Activated naive CD4-positive, alpha-beta T cell treated with Interleukin-2 at 50 U/mL for 16 hours (primary cell): ENCODE measurements at regions not wholly inside any gene's neighbourhood (a gene's known extent, or its start where the extent isn't known, plus 50 kb on each side); places are given as distances from the start of the nearest gene placed in this dataset.
"Not testable (repeated sequence)": the region's sequence is repeated elsewhere in the genome, so short reads cannot be mapped to it uniquely, and the experiment has no call there.

Source experiments
- DNase-seq: peaks from one replicate; pipeline ENCODE4 v3.0.0-alpha.2; 2020

DNA sequence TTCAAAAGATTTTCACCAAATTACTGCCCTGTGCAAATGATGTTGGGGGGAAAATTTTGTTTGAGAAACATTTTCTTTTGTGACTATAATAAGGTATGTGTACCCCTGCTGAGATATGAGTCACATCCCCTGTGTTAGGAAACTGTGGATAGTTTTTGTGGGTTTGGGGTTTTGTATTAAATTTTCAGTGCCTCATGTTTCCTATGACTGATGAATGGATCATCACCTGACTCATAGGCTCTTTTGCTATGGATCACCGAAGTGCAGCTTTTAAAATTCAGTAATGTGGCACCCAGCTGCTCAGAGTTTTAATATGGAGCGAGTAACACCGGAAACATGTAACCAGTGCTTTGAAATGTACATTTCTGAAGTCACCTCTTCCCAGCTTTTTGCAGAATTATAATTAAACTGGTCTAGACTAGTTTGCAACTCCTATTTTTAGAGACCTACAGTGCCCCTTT lies 167.4 kb upstream of the HMGA2 start:
- no peak for DNase-seq

DNA sequence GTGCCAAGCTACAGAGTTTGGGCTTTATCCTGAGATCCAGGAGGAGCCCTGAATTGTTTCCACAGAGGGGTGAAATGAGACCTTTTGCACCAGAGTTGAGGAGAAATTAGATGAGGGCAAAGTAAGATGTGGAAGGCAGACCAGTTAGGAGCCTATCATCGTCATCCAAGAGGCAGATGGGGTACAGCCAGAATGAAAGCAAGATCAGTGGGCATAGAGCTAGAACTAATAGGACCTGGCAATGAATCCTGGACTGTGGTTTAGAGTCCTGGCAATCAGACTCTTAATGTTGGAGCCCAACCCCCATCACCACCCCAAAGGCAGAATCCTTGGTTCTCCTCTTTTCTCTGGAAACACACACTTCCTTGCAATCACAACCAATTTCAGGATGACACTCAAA lies 166.6 kb upstream of the HMGA2 start:
- DNase-seq: no peak

DNA sequence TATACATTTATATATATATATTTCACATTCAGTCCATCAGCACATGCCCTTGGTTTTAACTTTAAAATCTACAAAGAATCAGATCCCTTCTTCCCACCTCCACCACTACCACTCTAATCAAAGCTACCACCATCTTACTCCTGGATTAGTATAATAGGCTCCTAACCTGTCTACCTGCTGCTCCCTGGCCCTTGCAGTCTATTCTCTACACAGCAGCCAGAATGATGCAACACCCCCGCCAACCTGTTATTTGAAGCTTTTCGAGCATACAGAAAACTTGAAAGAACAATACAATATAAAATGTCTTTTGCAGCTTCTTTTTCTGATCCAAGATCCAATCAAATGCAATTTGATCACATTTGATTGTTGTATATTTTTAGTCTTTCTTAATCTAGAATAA lies 165.9 kb upstream of the HMGA2 start:
- DNase-seq: no peak

DNA sequence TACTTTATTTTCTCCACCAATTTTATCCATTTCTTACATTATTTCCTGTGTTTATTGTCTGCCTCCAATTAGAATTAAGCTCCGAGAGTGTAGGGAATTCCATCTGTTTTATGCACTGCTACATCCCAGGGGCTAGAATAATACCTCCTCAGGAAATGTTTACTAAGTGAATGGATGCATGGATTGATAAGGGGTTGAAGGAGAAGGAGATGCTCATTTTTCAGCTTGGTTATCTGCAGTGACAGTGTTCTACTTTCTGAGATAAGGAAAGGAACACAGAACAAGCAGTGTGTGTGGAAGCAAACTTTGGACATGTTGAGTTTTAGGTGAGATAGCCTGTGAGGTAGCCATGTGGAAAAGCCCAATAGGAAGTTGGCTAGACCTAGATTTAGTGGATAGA lies 164.6 kb upstream of the HMGA2 start:
- DNase-seq: no peak

DNA sequence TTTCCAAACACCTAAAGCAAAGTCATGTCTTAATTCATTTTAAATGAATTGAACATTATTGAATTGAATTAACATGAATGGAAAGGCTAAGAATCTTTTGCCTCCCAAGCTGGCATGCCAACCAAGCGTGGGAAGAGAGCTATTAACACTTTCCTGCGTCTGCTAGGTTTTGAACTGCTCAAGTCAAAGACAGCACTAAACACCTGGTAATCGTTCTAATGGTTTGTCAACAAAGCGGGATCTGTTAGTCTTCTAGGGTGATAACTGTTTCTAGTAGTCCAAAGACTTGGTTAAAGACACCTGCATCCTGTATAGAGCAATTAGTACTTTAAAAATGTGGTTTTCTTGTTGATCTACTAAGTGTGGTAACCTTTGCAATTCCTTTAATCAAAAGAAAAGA lies 164.2 kb upstream of the HMGA2 start:
- no peak for DNase-seq

GRCh38 chr12:65660836-65661235 lies 163.4 kb upstream of the HMGA2 start:
- DNase-seq: no peak

GRCh38 chr12:65662590-65662989 lies 161.7 kb upstream of the HMGA2 start:
- DNase-seq: no peak

DNA sequence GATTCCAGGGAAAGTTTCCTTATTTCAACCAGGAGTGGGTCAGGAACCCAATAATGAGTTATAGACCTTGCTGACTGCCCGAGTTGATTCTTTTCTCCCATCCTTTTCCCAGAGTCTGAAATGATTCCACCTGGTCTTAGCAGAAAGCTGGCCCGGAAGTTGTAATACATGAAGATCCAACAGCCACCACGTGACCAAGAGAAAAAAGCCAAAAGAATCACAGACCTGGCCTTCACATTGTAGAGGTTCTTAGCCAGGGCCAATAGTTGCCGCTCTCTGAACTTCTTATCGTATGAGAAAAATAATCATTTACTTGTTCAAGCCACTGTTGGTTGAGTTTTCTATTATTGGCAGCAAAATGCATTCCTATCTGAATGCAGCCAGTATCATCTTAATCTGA lies 161.2 kb upstream of the HMGA2 start:
- no peak for DNase-seq

GRCh38 chr12:65663648-65664047 lies 160.6 kb upstream of the HMGA2 start:
- no peak for DNase-seq

DNA sequence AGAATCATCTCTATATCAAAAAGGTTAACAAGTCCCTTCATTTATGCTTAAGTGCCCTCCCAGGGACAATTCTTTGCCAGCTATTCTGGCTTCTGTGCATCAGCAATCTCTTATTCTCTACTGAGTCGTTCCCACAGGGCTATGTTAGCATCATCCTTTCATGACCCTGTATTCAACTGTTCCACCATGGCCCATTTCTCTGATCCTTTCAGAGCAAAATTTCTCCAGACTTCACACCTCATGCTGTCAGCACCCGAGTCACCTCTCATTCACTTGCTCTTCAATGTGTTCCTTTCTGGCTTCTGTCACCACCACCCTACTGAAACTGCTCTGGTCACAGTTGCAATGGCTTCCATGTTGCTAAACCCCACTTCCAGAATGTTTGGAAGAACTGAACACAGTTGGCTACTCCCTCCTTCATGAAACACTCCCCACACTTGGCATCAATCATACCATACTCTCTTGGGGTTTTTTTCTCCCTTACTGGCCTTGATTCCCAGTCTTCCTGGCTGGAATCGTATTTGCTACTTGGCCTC lies 159.5 kb upstream of the HMGA2 start:
- DNase-seq: no peak

- no peak for DNase-seq
These were observed 158.5 kb upstream of the HMGA2 start for GRCh38 chr12:65665817-65666216.

GRCh38 chr12:65666876-65667275 lies 157.4 kb upstream of the HMGA2 start:
- no peak for DNase-seq

GRCh38 chr12:65667932-65668331 lies 156.4 kb upstream of the HMGA2 start:
- no peak for DNase-seq

GRCh38 chr12:65668981-65669695 lies 155.1 kb upstream of the HMGA2 start:
- no peak for DNase-seq

DNA sequence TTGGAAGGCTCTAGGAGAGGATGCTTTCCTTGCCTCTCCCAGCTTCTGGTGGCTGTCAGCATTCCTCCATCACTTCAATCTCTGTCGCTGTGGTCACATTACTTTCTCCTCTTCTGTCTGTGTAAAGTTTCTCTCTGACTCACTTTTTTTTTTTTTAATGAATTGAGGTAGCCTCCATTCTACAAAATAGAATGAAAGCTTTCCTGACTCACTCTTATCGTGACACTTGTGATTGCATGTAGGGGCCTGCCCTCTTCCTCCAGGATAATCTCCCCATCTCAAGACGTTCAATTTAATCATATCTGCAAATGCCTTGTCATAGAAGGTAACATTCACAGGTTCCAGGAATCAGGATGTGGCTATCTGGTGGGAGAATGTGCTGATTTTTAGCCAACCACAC lies 153.5 kb upstream of the HMGA2 start:
- no peak for DNase-seq

GRCh38 chr12:65672441-65672840 lies 151.8 kb upstream of the HMGA2 start:
- DNase-seq: no peak

DNA sequence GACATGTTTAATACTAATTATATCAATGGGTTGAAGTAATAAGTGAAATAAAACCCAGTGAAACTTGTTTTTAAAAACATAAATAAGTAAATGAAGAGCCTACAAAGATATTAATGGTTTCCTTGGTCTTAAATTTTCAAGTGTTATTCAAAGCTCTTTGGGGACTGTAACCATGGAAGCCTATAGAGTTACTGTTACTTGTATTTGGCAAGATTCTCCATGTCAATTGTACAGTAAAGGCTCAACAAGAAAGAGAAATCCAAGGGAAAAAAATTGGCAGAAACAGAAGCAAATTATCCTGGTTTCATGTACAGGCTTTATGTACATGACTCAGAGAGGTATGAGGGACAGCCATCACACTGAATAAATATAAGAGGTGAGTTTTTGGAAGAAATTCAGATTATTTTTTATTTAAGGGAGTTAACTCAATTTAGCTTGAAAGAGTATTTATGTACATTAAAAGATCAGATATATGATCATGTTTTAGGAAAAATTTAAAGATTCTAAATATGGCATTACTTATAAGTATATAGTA lies 151.1 kb upstream of the HMGA2 start:
- DNase-seq: no peak

GRCh38 chr12:65673732-65674131 lies 150.6 kb upstream of the HMGA2 start:
- DNase-seq: no peak

- no peak for DNase-seq
These were observed 149.1 kb upstream of the HMGA2 start for GRCh38 chr12:65675141-65675621.

DNA sequence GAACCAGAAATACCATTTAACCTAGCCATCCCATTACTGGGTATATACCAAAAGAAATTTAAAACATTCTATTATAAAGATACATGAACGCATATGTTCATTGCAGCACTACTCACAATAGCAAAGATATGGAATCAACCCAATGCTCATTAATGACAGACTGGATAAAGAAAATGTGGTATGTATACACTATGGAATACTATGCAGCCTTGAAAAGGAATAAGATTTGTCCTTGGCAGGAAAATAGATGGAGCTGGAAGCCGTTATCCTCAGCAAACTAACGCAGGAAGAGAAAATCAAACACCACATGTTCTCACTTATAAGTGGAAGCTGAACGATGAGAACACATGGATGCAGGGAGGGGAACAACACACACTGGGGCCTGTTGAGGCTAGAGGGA lies 146.1 kb upstream of the HMGA2 start:
- DNase-seq: not testable (repeated sequence)

DNA sequence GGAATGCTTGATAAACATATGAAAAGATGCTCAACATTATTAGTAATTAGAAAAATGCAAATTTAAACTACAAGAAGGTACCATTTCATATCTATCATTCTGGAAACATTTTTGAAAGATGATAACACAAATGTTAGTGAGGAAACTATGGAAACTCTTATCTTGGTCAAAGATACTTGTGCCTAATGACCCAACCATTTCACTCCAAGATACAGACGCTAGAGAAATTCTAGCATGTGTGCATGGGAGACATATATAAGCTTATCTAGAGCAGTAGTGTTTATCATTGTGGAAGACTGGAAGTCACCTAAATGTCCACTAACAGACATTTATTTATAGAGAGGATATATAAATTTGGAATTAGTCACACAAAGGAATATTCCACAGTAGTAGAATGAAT lies 143.1 kb upstream of the HMGA2 start:
- no peak for DNase-seq

DNA sequence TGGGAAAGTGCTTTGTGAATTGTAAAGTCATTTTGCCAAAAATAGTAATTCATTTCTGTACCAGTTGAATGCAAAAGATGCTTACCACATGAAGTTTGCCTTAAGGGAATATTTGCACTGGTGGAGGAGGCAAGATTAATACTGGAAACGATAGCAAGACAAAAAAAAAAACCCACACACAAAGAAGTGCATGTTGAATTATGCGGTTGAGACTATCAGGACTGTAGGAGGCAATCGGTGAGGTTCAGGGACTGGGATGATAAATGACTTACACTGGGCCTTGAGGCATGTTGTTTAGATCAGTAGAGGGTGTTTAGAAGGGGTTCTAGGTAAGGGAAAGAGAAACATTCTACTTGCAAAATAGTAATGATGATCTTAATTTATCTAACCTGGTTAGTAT lies 142.2 kb upstream of the HMGA2 start:
- no peak for DNase-seq

GRCh38 chr12:65684906-65685305 lies 139.4 kb upstream of the HMGA2 start:
- DNase-seq: no peak

- DNase-seq: no peak
These were observed 138.8 kb upstream of the HMGA2 start for GRCh38 chr12:65685514-65685913.

- DNase-seq: no peak
These were observed 134.8 kb upstream of the HMGA2 start for GRCh38 chr12:65689508-65689907.
